Small intestine (tissue), 7 donors: ENCODE measurements at regions not wholly inside any gene's neighbourhood (a gene's known extent, or its start where the extent isn't known, plus 50 kb on each side); places are given as distances from the start of the nearest gene placed in this dataset.

Experiments used
- DNase-seq, 2 donors: peaks; one replicate each; pipeline versions ENCODE4 v3.0.0 to v3.0.0-alpha.2; 2013
- FAIRE-seq: peaks from 2 replicates; lab custom pipeline; 2012; peaks lifted over from hg19 to GRCh38; lab: Jason Lieb, UNC
- H3K27ac ChIP-seq, 3 donors: one replicate each; pipeline ENCODE4 v1.5.1; 2013; ENCODE audit warnings: low read length in 2 of 3, mild to moderate bottlenecking in 2 of 3, control low read depth in 1 of 3, inconsistent platforms in 1 of 3, low read depth in 1 of 3, moderate library complexity in 1 of 3
- H3K27me3 ChIP-seq, 3 donors: one replicate each; pipeline ENCODE4 v1.6.1; 2013; ENCODE audit warnings: low read length in 3 of 3, inconsistent platforms in 1 of 3; ENCODE audit not compliant: control insufficient read depth in 3 of 3, insufficient read depth in 3 of 3
- H3K36me3 ChIP-seq, 3 donors: one replicate each; pipeline ENCODE4 v1.6.1; 2013; ENCODE audit warnings: low read length in 3 of 3, inconsistent platforms in 1 of 3, low read depth in 1 of 3, mild to moderate bottlenecking in 1 of 3, moderate library complexity in 1 of 3; ENCODE audit not compliant: control insufficient read depth in 3 of 3, insufficient read depth in 2 of 3
- H3K4me1 ChIP-seq, 3 donors: one replicate each; pipeline ENCODE4 v1.6.1; 2013; ENCODE audit warnings: low read length in 2 of 3, inconsistent platforms in 1 of 3, low read depth in 1 of 3, mild to moderate bottlenecking in 1 of 3, moderate library complexity in 1 of 3; ENCODE audit not compliant: control insufficient read depth in 3 of 3, insufficient read depth in 2 of 3
- H3K4me3 ChIP-seq, 3 donors: one replicate each; pipeline ENCODE4 v1.5.1; 2013; ENCODE audit warnings: low read length in 3 of 3, control low read depth in 1 of 3, inconsistent platforms in 1 of 3, low read depth in 1 of 3, mild to moderate bottlenecking in 1 of 3, moderate library complexity in 1 of 3
- H3K9me3 ChIP-seq, 2 donors: one replicate each; pipeline ENCODE4 v1.6.1; 2013; ENCODE audit warnings: low read depth in 1 of 2, low read length in 1 of 2; ENCODE audit not compliant: control insufficient read depth in 2 of 2, insufficient read depth in 1 of 2
- WGBS, 3 donors: extraction: QIAGEN DNeasy Blood & Tissue Kit; methylation state at CpG; one replicate each; pipeline ENCODE4 v1.1.7; 2013; 5-methylcytosine and 5-hydroxymethylcytosine counted together
- donor health status: healthy with polysubstance abuse.
- donor health status: control.
- donor health status: control.
- donor health status: Bipolar disorder and iron deficiency.
- donor health status: healthy.

GRCh38 chr3:168271932-168272331 lies 176.2 kb upstream of the GOLIM4 start:
- no peak for DNase-seq
- FAIRE-seq: no peak
- Histone ChIP-seq H3K9me3 (no peaks in the 10 kb centered on the region), H3K4me1 (no peaks in the 10 kb centered on the region), H3K36me3 (no peaks in the 10 kb centered on the region), H3K4me3 (no peak overlapping the region), H3K27ac (no peak overlapping the region), H3K27me3 (no peaks in the 10 kb centered on the region)
- whole genome bisulfite sequencing, 3 donors: 69 to 74% (median 74%) methylated on average over 2 of the region's 2 CpGs

GRCh38 chr3:168269001-168269400 lies 173.3 kb upstream of the GOLIM4 start:
- Histone ChIP-seq H3K4me3 (no peak overlapping the region), H3K9me3 (no peaks in the 10 kb centered on the region), H3K36me3 (no peaks in the 10 kb centered on the region), H3K27ac (no peak overlapping the region), H3K27me3 (no peaks in the 10 kb centered on the region), H3K4me1 (no peaks in the 10 kb centered on the region)
- FAIRE-seq (no peak), DNase-seq (no peak)
- 71 to 89% (median 79%) methylated on average over 1 of the region's 1 CpG for WGBS, 3 donors

GRCh38 chr3:168267179-168267578 lies 171.5 kb upstream of the GOLIM4 start:
- WGBS, 3 donors: 88 to 89% (median 88%) methylated on average over 1 of the region's 1 CpG
- no peak overlapping the region for H3K4me3 ChIP-seq
- no peaks in the 10 kb centered on the region for H3K9me3 ChIP-seq
- no peaks in the 10 kb centered on the region for H3K36me3 ChIP-seq
- H3K27ac ChIP-seq: no peak overlapping the region
- DNase-seq (no peak), FAIRE-seq (no peak)
- H3K27me3 ChIP-seq: no peaks in the 10 kb centered on the region
- no peaks in the 10 kb centered on the region for H3K4me1 ChIP-seq

GRCh38 chr3:168266335-168266734 lies 170.6 kb upstream of the GOLIM4 start:
- DNase-seq: no peak
- 83 to 94% (median 89%) methylated on average over 7 of the region's 7 CpGs for WGBS, 3 donors
- Histone ChIP-seq H3K4me3 (no peak overlapping the region), H3K36me3 (no peaks in the 10 kb centered on the region), H3K9me3 (no peaks in the 10 kb centered on the region), H3K27ac (no peak overlapping the region), H3K4me1 (no peaks in the 10 kb centered on the region), H3K27me3 (no peaks in the 10 kb centered on the region)
- FAIRE-seq: no peak

- FAIRE-seq (no peak), DNase-seq (no peak)
- Histone ChIP-seq H3K27ac (no peak overlapping the region), H3K4me1 (no peaks in the 10 kb centered on the region), H3K4me3 (no peak overlapping the region), H3K36me3 (no peaks in the 10 kb centered on the region), H3K27me3 (no peaks in the 10 kb centered on the region), H3K9me3 (no peaks in the 10 kb centered on the region)
Observed at GRCh38 chr3:168262887-168263286, 167.2 kb upstream of the GOLIM4 start.

GRCh38 chr3:168260859-168261258 lies 165.1 kb upstream of the GOLIM4 start:
- FAIRE-seq: no peak

GRCh38 chr3:168251371-168251770 lies 155.6 kb upstream of the GOLIM4 start:
- no peaks in the 10 kb centered on the region for H3K36me3 ChIP-seq
- 73 to 76% (median 73%) methylated on average over 2 of the region's 2 CpGs for WGBS, 3 donors
- peaks cover 0 to 10% (median 0%) of the 10 kb centered on the region in 3 donors for H3K4me1 ChIP-seq
- H3K27ac ChIP-seq: no peak overlapping the region
- H3K4me3 ChIP-seq: no peak overlapping the region
- no peak for FAIRE-seq
- peaks cover 0 to 10% of the 10 kb centered on the region in 2 donors for H3K9me3 ChIP-seq
- peaks cover 3 to 47% (median 5%) of the 10 kb centered on the region in 3 donors for H3K27me3 ChIP-seq
- no peak for DNase-seq

More at GRCh38 chr3:168260859-168261258, 165.1 kb upstream of the GOLIM4 start:
- H3K27ac ChIP-seq: no peak overlapping the region
- peaks cover 0 to 2% of the 10 kb centered on the region in 2 donors for H3K9me3 ChIP-seq
- no peaks in the 10 kb centered on the region for H3K27me3 ChIP-seq
- no peak overlapping the region for H3K4me3 ChIP-seq
- no peaks in the 10 kb centered on the region for H3K36me3 ChIP-seq
- no peak for DNase-seq
- 34 to 89% (median 61%) methylated on average over 1 of the region's 1 CpG for WGBS, 3 donors
- H3K4me1 ChIP-seq: no peaks in the 10 kb centered on the region

GRCh38 chr3:168250415-168250861 lies 154.7 kb upstream of the GOLIM4 start:
- 4 to 5% (median 4%) methylated on average over 16 of the region's 16 CpGs for WGBS, 3 donors
- peak overlapping the region in 2 of 3 donors; percentile 26 to 62 for H3K4me3 ChIP-seq
- no peaks in the 10 kb centered on the region for H3K36me3 ChIP-seq
- DNase-seq: no peak
- H3K27ac ChIP-seq: no peak overlapping the region
- peaks cover 3 to 47% (median 5%) of the 10 kb centered on the region in 3 donors for H3K27me3 ChIP-seq
- peaks cover 0 to 10% (median 0%) of the 10 kb centered on the region in 3 donors for H3K4me1 ChIP-seq
- no peak for FAIRE-seq
- peaks cover 0 to 4% of the 10 kb centered on the region in 2 donors for H3K9me3 ChIP-seq
